NCI-H2107 treated with DMSO at 0.1 percent for 48 hours (cell line): ENCODE measurements at regions not wholly inside any gene's neighbourhood (a gene's known extent, or its start where the extent isn't known, plus 50 kb on each side); places are given as distances from the start of the nearest gene placed in this dataset.

Experiments
- DNase-seq: peaks from one replicate; lab custom pipeline; 2025; ENCODE audit not compliant: unreplicated experiment; lab: John Stamatoyannopoulos, UW

DNA sequence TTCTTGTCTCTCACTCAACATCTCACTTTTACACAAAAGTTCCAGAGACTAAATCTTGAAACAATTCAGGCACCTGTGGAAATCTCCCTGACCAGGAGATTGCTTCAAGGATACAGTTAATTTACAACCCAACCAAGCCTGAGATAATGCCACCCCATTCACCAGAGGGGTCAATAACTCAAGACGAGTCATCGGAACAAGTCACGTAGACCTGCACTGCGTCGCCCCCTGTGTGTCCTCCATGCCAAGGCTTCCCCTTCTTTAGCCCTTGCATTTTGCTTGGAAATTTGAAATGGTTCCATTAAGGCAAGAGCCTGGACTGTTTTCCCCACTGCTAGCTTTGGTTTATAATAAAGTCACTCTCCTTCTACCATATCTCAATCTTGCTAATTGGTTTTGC, 129.0 kb upstream of the NEO1 start:
- DNase-seq = no peak

DNA sequence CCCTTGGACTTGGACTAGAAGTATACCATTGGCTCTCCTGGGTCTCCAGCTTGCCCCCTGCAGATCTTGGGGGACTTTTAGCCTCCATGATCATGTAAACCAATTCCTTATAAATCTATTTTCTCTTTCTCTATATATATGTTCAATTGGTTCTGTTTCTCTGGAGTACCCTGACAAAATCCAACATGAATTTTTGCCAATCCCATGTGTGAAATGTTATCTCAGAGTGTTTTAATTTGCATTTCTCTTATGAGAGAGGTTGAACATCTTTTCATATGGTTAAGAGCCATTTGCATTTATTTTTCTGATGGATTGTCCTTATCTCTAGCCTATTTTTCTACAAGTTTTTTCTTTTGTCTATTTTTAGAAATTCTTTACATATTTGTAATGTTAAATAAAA, 131.7 kb upstream of the NEO1 start:
- no peak for DNase-seq

DNA sequence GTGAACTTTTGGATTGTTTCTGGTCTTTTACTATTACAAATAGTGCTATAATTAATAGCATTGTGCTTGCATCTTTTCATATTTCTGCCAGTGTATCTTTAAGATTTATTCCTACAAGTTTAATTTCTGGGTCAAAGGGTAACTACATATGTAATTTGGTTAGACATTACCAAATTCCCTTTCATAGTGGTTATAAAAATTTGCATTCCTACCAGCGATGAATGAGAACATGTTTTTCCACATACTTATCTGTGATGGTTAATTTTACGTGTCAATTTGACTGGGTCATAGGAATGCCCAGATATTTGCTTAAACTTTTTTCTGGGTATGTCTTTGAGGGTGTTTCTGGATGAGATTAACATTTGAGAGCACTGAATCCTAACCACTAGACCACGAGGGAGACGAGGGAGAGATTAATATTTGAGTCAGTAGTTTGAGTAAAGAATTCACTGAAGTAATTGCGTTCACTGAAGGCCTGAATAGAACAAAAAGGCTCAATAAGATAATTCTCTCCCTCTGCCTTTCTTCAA, 132.3 kb upstream of the NEO1 start:
- no peak for DNase-seq

DNA sequence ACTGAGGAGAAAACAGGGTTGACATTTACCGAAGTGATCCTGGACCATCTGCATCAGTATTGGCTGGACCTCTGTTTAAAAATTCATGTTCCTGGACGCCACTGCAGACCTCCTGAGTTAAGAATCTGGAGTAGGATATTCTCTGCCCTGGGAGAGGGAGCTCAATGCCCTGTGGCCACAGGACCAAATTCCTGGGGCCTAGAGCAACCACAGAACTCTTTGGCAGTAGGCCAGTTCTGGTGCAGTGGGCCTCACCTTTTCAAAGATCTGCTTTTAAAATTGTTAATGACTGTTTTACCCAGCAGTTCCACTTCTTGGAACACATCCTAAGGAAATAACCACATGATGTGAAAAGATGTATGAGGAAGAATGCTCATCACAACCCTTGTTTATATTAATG, 133.3 kb upstream of the ADPGK start:
- DNase-seq = no peak

DNA sequence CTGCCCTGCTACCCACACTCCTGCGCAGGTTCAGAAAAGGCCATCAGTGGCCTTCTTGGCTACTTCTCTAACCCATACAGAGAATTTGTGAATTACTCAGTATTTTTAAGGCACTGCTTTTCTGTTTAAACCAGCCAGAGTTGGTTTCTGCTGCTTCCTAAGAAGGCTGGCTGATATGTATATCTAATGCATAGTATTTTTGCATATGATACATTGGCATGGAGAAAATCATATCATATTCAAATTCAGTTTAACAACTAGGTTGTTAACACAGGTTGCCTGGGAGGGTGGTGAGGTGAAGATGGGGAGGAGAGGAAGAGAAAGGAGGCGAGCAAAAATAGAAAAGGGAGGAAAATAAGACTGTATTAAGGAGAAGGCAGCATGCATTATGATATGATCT, 132.8 kb upstream of the ADPGK start:
- DNase-seq = no peak

DNA sequence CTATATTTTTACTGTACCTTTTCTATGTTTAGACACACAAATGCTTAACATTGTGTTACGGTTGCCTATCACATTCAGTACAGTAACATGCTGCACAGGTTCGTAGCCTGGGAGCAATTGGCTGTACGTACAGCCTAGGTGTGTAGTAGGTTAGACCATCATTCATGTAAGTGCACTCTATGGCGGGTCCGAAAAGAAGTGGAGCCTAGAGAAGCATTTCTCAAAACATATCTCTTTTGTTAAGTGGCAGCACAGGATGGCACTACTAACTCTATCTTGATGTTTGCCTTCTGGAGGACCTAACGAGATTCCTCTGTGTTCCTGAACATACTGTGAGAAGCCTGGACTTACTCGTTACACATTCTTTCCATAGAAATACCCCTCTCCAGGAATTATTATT, 132.3 kb upstream of the ADPGK start:
- DNase-seq = no peak

DNA sequence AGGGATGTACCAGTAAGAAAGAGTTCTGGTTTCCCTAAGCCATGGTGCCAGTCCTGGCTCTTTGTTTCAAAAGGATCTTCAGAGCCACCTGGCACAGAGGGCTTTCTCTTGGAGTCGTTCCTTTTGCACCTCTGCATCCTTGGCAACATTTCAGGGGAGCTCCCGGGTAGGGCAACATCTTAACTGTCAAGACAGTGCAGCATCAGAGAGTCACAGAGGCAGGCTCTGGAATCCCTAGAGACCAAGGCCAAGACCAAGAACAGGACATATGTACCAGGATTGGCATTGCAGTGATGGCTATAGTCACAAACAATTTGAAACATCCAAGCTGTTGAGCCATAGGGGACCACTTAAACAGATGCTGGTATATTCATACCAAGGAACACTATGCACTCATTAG, 129.4 kb upstream of the ADPGK start:
- DNase-seq = no peak

DNA sequence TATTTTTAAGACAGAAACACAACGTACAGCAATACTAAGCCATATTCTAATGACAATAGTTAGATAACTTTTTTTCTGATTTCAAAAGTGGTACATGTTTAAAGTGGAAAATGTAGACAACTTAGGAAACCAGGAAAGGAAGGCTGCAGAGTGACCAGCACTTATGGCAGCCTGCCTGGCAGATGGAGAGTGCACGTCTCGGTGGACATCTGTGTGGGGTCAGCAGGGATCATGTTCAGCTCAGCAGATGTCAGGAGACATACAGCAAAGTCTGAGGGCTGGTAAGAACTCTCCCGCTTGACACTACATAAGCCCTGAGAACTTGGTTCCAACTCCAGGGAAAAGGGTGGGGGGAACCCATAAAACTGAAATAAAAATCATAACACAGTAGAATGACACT, 128.6 kb upstream of the ADPGK start:
- DNase-seq = no peak

DNA sequence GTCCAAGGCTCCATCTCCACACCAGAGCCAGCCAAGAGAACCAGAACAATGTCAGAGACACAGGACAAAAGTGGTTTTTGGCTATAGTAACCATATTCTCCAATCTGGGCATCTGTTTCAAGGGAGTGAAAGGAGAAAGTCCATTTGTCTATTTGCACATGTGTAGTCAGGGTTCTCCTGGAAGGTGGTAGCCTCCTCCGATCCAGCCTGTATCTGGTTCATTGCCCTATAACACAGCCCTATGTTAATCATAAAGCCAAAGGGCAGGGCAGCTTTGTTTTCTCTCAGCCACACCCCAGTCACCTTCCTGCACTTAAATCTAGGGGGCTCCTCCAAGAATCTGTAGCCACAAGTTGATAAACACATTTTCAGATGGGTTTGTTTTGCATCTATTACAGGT, 128.1 kb upstream of the ADPGK start:
- DNase-seq = no peak

DNA sequence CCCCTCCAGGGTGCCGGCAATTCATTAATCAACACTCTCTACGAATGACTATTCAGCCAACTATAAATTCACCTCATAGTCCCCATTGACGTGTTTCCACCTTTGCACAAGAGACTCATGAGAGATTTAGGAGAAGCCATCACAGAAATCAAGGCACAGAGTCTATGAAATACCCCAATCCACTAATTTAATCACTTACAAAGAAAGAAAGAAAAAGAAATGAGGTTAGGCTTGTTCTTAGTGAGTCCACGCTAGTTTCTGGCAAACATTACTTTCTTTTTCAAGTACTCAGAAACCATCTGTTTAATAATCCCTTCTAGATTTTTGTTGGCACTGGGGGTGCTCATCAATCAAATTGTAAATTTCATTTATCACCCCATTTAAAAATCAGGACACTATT, 125.2 kb upstream of the ADPGK start:
- no peak for DNase-seq

DNA sequence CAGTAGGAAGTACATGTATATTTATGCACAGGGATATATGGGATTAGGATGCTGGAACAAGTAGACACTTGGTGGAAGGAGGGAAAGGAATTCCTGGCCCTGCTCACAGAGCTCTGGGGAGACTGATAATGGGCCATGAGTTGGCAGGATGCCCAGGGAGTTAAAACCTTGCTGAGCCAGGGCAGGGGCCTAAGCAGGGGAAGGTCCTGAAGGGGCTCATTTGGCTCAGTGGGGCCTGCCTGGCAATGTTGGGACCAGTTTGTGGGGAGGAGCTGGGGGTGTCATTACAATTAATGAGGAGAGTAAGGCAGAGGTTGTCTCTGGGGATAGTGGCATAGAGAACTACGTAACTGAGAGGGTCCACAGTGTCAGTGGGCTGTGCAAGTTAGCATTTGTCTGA, 124.2 kb upstream of the ADPGK start:
- DNase-seq = no peak

DNA sequence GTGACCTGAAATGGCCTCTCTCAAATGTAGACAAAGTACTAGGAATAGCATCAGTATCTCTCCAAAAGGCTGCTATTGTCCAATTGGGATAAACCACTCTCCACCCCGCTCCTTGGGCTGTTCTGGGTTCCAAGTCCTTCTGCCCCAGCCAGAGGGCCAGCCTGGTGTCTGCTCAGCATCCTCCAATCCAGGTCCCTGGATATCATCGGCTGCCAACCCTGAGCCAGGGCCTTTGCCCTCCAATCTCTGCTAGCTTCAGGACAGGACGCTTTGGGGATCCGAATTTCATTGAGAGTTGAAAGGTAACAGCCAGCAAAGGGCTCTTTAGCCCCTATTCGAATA, 119.3 kb upstream of the ADPGK start:
- no peak for DNase-seq

DNA sequence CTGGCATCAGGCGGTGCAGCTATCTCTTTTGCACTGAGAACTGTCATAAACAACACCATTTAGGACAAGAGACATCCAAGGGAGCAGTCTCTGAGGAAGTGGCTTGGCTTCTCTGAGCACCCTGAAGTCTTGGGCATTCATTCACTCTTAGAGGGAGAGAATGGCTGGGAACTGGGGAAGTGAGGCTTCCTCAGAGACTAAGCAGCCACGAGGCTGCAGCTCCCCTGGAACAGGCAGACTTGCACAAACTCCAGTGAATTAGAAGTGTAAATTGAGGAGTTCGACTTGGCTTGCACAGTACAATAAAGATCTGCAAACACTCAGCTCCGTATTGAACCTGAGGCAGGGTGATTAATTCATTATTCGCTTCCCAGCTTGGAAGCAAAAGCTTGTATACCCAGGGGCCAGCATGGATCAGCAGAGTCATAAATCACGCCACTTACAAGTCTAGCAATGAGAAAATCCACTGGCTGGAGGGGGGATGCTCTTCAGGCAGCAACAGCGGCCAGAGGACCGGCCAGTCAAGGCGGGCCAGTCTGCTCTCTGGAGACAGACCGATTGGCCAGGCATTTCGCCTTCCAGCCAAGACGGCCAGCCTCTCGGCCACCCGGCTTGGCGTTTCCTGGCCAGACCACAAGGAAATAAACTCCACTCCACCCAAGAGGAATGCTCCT, 118.8 kb upstream of the ADPGK start:
- no peak for DNase-seq

DNA sequence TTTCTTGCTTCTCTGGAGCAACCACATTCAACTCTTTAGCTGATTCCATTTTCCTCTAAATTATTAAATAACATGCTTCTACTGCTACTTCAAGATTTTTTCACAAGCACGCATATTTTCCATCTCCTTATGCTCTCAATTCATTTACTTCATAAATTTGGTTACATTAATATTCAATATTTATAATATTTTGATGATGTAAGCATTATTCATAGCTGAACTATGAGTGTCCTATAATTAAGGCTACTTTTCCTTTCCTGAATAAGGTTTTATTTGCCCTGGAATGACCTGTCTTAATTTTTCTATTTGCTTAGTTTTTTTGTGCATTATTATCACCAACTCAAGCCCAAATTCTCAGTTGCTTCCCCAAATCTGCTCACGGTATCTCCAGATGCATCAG, 109.4 kb upstream of the ADPGK start:
- no peak for DNase-seq

DNA sequence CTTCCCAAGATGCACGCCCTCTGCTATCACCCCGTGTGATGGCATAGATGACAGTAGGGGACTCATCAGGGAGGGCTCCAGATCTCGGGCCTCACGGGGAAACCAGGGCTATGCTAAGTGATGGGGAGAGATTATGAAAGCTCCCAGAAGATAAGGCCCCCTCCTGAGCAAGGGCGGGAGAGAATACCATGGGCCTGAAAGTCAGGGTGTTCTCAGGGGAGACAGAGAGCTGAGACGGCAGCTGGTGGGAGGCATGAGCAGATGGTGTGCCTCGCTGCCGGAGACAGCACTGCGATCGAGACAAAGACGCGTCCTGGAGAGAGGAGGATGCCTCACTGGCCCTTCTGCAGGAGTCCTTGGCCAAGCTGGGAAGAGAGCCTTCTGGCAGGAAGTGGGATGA, 106.5 kb upstream of the ADPGK start:
- DNase-seq = no peak

DNA sequence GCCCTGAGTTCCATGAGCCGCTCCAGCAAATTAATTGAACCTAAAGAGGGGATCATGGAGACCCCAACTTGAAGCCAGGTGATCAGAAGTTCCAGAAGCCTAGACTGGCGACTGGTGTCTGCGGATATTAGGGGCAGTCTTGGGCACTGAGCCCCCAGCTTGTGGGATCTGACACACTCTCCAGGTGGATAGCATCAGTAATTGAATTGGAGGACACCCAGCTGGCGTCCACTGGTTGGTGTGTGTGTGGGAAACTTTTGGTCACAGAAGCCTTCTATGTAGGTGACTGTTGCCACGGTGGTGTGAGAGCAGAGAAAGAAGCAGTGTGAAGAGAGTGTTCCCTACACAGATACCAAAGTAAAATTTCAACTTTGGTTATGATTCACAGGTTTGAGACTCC, 106.0 kb upstream of the ADPGK start:
- no peak for DNase-seq

DNA sequence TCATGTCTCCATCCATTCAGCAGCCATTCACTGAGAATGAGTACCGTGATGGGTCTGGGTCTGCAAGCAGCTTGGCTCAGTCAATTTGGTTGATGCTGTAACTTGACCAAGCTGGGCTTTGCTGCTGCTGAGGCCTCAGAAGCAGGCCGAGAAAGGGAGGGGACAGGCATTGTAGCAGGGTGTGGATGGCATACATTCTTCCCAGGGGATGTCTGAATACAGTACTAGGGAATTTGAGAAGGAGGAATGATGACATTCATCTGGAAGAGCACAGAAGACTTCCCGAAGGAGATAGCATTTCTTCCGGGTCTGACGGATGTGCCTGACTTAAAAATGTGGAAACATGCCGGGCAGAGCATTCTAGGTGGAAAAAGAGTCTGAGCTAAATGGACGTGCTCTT, 105.3 kb upstream of the ADPGK start:
- no peak for DNase-seq

DNA sequence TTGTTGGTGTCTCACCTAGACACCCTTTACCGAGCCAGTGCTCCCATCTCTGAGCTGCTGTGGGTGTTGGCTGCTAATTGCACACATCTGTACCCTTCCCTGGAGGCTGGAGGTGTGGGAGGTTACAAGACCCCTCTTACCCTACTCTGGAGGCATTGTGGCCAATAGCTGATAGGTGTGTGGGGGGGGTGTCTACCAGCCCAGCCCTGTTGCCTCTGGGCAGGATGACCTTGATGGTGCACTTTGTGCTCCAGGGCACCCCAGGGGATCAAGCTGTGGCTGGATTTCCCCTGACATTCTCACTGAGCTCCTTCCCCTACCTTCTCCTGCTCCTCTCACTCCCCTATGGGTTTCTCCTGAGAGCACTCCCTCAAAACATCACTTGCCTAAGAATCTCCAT, 104.7 kb upstream of the ADPGK start:
- DNase-seq = no peak

DNA sequence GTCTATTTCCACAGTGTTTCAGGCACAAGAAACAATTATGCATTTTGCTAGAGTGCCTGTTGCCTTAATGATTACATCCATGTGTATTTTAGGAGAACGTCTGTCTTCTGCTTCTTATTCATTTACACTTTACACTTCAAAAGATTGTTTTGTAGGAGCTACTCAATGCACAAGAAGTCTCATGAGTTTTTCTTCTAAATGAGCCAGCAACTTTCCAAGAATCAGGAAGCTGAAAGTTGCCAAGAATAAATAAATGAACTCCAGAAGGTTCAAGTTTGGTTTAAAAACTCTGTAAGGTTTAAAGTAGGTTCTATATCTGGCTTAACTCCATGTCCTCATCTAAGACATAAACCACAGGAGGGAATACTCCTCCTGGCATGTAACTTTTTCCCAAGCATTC, 103.8 kb upstream of the ADPGK start:
- no peak for DNase-seq

DNA sequence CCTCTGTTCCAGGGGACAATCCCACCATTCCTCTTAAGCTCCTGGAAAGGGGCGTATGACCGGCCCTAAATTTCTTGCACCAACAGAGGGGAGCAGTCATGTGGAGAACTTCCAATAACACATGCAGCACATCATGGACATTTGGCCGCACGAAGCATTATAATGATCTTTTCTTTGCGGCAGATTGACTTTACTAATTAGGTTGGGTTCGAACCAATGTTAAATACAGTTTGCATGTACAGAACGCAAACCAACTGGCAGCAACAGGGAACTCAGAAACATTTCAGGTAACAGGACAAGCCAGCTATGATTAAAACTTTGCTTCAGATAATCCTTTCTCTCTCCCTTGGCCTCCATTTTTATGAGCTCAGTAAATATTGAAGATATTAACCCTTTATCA, 100.8 kb upstream of the ADPGK start:
- DNase-seq = no peak

DNA sequence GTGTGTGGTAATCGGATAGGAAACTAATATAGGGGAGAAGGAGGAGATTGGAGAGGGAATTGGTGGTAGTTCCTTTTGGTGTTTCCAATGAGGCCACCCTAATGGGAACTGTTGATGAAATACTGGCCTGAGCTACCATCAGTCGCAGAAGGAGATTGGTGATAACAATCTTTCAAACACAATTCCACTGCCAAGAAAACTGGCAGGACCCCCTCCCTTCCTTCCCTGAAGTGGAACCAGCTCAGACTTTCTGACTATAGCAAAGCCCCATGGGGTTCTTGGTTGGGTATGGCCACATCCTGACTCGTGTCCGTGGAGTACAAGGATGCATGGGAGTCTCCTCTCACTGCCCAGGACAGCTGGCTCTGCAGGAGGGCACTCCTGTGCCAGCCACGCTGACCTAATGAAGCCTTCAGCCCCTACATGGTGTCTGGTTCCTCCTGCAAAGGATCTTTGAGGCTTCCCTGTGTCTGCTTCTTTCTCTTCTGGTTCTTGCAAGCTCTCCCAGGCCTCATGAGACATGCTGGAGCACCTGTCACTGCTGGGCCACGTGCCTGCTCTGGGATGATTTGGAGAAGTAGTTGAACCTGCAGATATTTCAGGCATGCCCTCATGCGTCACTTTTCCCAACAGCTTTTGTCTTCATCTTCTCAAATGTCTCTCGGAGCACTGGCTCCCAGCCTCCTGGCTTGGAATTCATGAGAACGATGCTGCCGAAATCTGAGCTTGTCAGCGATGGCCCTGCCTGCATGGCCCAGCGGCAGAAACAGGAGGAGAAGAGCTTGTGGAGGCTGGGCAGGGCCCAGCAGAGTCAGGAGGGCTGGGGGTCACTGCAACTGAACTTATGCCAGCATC, 90.0 kb upstream of the ADPGK start:
- DNase-seq = peak; percentile 31

DNA sequence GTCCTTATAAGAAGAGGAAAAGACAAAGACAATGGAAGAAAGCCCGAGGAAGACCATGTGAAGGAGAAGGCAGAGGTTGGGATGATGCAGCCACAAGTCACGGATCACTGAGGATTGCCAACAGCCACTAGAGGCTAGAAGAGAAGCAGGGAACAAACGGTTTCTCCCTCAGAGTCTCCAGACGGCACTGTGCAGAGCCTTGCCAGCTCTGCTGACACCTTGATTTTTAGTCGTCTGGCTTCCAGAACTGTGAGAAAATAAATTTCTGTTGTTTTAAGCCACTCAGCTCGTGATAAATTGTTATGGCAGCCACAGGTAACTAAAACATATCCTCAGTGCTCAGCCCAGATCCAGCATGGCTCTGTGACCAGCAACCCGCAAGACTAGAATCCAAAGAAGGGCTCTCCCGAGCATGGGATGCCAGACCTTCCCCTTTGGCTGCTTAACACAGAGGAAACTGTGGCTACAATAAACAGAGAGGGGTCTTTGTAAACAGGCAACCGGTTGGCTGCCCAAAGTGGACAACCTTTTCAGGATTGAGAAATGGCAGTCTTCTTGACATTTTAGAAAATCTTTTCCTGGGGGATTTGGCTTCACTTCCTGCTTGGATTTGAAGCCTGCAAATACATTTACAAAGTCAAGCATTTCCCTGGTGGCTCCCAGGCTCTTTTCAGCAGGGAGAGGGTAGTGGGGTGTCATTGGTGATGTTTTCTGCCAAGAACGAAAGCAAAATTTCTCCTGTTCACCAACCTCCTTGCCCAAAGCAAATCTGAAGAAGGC, 88.7 kb upstream of the ADPGK start:
- DNase-seq = no peak
